AG09319 (cell line): ENCODE measurements at regions not wholly inside any gene's neighbourhood (a gene's known extent, or its start where the extent isn't known, plus 50 kb on each side); places are given as distances from the start of the nearest gene placed in this dataset.

ENCODE experiments used
- DNase-seq: peaks from one replicate; pipeline ENCODE4 v3.0.0-alpha.2; 2010; ENCODE audit warnings: low read depth; ENCODE audit errors: extremely low read depth
- TF ChIP-seq, protein P1 (sequence below): IDR thresholded peaks from 2 replicates; pipeline ENCODE4 v1.5.1; 2011; ENCODE audit warnings: low read depth, mild to moderate bottlenecking, inconsistent platforms, low read length, moderate library complexity

DNA sequence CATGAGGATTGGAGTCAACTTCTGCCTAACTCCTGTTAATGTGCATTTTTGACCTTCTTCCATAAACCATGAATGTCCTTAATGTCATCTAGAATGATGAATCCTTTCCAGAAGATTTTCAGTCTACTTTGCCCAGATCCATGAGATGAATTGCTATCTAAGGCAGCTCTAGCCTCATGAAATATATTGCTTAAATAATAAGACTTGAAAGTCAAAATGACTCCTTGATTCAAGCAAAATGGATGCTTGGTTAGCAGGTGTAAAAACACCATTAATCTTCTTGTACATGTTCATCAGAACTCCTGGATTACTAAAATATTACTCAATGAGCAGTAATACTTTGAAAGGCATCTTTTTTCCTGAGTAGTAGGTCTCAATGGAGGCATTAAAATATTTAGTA, 238.5 kb upstream of the ZC3H12C start:
- TF ChIP-seq, protein P1, sequence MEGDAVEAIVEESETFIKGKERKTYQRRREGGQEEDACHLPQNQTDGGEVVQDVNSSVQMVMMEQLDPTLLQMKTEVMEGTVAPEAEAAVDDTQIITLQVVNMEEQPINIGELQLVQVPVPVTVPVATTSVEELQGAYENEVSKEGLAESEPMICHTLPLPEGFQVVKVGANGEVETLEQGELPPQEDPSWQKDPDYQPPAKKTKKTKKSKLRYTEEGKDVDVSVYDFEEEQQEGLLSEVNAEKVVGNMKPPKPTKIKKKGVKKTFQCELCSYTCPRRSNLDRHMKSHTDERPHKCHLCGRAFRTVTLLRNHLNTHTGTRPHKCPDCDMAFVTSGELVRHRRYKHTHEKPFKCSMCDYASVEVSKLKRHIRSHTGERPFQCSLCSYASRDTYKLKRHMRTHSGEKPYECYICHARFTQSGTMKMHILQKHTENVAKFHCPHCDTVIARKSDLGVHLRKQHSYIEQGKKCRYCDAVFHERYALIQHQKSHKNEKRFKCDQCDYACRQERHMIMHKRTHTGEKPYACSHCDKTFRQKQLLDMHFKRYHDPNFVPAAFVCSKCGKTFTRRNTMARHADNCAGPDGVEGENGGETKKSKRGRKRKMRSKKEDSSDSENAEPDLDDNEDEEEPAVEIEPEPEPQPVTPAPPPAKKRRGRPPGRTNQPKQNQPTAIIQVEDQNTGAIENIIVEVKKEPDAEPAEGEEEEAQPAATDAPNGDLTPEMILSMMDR, result no peak
- DNase-seq, result no peak

- DNase-seq, result no peak
- TF ChIP-seq, protein P1, result no peak
These were observed 236.3 kb upstream of the ZC3H12C start for GRCh38 chr11:109856928-109857327.

- DNase-seq, result no peak
- TF ChIP-seq, protein P1, result no peak
These were observed 235.6 kb upstream of the ZC3H12C start for GRCh38 chr11:109857637-109858036.

- no peak for DNase-seq
- TF ChIP-seq, protein P1, result no peak
These were observed 235.0 kb upstream of the ZC3H12C start for GRCh38 chr11:109858152-109858551.

DNA sequence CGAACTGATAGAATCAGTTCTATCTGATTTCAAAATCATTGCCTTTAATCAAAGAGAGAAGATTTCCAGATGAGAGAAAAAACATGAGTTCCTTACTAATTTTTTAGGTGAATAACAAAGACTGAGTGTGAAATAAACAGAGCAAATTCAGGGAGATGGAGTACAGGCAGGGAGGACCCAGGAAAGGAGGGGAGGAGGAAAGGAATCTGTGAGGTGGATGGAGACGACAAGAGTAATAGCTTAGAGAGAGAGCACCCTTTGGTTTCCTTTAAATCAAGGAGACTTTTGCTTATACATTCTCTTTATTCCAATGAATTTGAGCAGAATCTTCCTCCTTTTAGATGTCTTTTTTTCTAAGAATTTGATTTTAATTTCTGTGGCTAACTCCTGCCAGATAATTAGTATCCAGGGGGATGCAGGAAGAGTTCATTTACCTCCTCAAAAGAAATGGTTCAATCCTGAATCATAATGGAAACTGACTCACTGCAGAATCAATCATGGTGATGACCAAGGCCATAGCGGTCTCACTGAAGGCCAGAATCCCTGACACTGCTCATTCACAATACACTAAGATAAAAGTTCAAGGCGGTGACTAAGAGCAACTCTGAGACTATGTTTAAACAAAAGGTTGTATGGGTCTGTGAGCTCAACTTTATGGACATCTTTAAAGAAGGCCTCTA, 234.0 kb upstream of the ZC3H12C start:
- no peak for DNase-seq
- TF ChIP-seq, protein P1, result no peak

GRCh38 chr11:109862835-109863234, 230.4 kb upstream of the ZC3H12C start:
- TF ChIP-seq, protein P1, result no peak
- DNase-seq, result no peak

DNA sequence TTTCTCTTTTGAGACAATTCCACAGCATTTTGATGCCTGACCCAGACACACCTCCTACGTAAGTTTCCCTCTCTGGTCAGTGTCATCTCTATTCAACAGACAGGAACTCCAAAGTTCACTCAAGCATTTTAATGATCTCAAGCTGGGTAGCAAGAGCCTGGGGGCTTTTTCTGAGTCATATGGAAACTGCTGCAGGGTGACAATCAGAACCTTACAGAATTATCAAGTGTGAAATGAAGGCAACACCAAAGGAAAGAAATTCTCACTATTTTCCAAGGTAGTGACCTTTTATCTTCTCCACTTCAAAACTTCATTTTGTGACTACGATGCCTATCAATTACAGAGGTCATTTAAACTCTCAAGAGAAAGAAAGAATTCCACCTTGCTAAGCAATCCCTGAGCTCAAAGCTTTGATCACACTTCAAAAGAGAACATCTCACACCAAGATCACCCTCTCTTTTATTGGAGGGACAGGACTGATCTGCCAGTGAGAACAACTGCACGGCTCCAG, 229.0 kb upstream of the ZC3H12C start:
- no peak for DNase-seq
- TF ChIP-seq, protein P1, result no peak
